GM23248 (cell line): ENCODE measurements at regions not wholly inside any gene's neighbourhood (a gene's known extent, or its start where the extent isn't known, plus 50 kb on each side); places are given as distances from the start of the nearest gene placed in this dataset.
"Not testable (repeated sequence)": the region's sequence is repeated elsewhere in the genome, so short reads cannot be mapped to it uniquely, and the experiment has no call there.

ENCODE experiments used
- EZH2 ChIP-seq: fragments of 200-600 bp; sonication (generic); IDR thresholded peaks from 2 replicates; pipeline ENCODE4 v1.6.1; 2018; ENCODE audit warnings: antibody characterized with exemption, mild to moderate bottlenecking; ENCODE audit not compliant: insufficient read depth, poor library complexity, severe bottlenecking
- EZH2phosphoT487 ChIP-seq: fragments of 200-600 bp; sonication (generic); IDR thresholded peaks from 2 replicates; pipeline ENCODE4 v1.6.1; 2018; ENCODE audit warnings: antibody characterized with exemption, moderate library complexity, mild to moderate bottlenecking, low read depth; ENCODE audit not compliant: insufficient read depth

- not testable (repeated sequence) for TF ChIP-seq EZH2, EZH2phosphoT487
Measured at GRCh38 chr5:62252519-62252918, 53.5 kb upstream of the KIF2A start.
